Activated CD8-positive, alpha-beta memory T cell treated with anti-CD3 and anti-CD28 coated beads, Interleukin-2, amount 10 ng/mL, durations not matched to agents 7 days and 5 days (primary cell): ENCODE measurements at regions not wholly inside any gene's neighbourhood (a gene's known extent, or its start where the extent isn't known, plus 50 kb on each side); places are given as distances from the start of the nearest gene placed in this dataset.

Experiments used
- ATAC-seq: fragments of 150-1000 bp; cut with Tn5 transposase; one replicate; pipeline ENCODE4 v1.10.0; 2021; ENCODE audit warnings: moderate library complexity
- CTCF ChIA-PET: fragments of 350-600 bp; sonication (Branson Sonifier 250); formaldehyde crosslinking; loops from one replicate; lab custom pipeline; 2021; ENCODE audit warnings: antibody characterized with exemption; lab: Charles Lee
- DNase-seq: peaks from one replicate; pipeline ENCODE4 v3.0.0-alpha.2; 2020
- H3K27ac Mint-ChIP-seq: one replicate; pipeline ENCODE4 v1.8.0; 2021; ENCODE audit warnings: mild to moderate bottlenecking, mixed read lengths
- H3K27me3 Mint-ChIP-seq: one replicate; pipeline ENCODE4 v1.8.0; 2021; ENCODE audit warnings: mixed read lengths
- H3K36me3 Mint-ChIP-seq: one replicate; pipeline ENCODE4 v1.8.0; 2021; ENCODE audit warnings: mild to moderate bottlenecking, mixed read lengths
- H3K4me1 Mint-ChIP-seq: one replicate; pipeline ENCODE4 v1.8.0; 2021; ENCODE audit warnings: mixed read lengths
- H3K4me3 Mint-ChIP-seq: one replicate; pipeline ENCODE4 v1.8.0; 2021; ENCODE audit warnings: mild to moderate bottlenecking, moderate library complexity, mixed read lengths
- H3K9me3 Mint-ChIP-seq: one replicate; pipeline ENCODE4 v1.8.0; 2022; ENCODE audit warnings: low read depth, mixed read lengths

- ATAC-seq (no peak), DNase-seq (no peak)
- H3K27me3 Mint-ChIP-seq: no peaks in the 10 kb centered on the region
- CTCF ChIA-PET: interaction anchor here (0.7 kb wide), 1 partner anchor 503 kb away, joined by 3 read pairs; no protein-coding TSS in a partner anchor
- no peak overlapping the region for H3K4me3 Mint-ChIP-seq
- H3K9me3 Mint-ChIP-seq: no peaks in the 10 kb centered on the region
- H3K36me3 Mint-ChIP-seq: no peaks in the 10 kb centered on the region
- no peak overlapping the region for H3K27ac Mint-ChIP-seq
- no peaks in the 10 kb centered on the region for H3K4me1 Mint-ChIP-seq
These were observed 575.2 kb upstream of the WWC1 start for GRCh38 chr5:167716126-167716775.

GRCh38 chr5:167720259-167720658 lies 571.2 kb upstream of the WWC1 start:
- Mint-ChIP-seq H3K4me3 (no peak overlapping the region), H3K36me3 (no peaks in the 10 kb centered on the region), H3K27ac (no peak overlapping the region), H3K4me1 (no peaks in the 10 kb centered on the region), H3K9me3 (no peaks in the 10 kb centered on the region), H3K27me3 (peaks cover 2% of the 10 kb centered on the region)
- CTCF ChIA-PET: no interaction called here
- DNase-seq (no peak), ATAC-seq (no peak)

- CTCF ChIA-PET: no interaction called here
- Mint-ChIP-seq H3K9me3 (no peaks in the 10 kb centered on the region), H3K4me3 (no peak overlapping the region), H3K27ac (no peak overlapping the region), H3K27me3 (peaks cover 2% of the 10 kb centered on the region), H3K36me3 (no peaks in the 10 kb centered on the region), H3K4me1 (no peaks in the 10 kb centered on the region)
- no peak for ATAC-seq
- DNase-seq: no peak
These were observed 570.7 kb upstream of the WWC1 start for GRCh38 chr5:167720676-167721260.

- Mint-ChIP-seq H3K4me1 (no peaks in the 10 kb centered on the region), H3K4me3 (no peak overlapping the region), H3K27me3 (peaks cover 2% of the 10 kb centered on the region), H3K9me3 (no peaks in the 10 kb centered on the region), H3K36me3 (no peaks in the 10 kb centered on the region), H3K27ac (no peak overlapping the region)
- ATAC-seq: no peak
- no peak for DNase-seq
- CTCF ChIA-PET: interaction anchor here (1.5 to 2.6 kb wide), 2 partner anchors 10 to 497 kb away, joined by 4 to 34 read pairs; no protein-coding TSS in a partner anchor
These were observed 569.5 kb upstream of the WWC1 start for GRCh38 chr5:167721926-167722440.

DNA sequence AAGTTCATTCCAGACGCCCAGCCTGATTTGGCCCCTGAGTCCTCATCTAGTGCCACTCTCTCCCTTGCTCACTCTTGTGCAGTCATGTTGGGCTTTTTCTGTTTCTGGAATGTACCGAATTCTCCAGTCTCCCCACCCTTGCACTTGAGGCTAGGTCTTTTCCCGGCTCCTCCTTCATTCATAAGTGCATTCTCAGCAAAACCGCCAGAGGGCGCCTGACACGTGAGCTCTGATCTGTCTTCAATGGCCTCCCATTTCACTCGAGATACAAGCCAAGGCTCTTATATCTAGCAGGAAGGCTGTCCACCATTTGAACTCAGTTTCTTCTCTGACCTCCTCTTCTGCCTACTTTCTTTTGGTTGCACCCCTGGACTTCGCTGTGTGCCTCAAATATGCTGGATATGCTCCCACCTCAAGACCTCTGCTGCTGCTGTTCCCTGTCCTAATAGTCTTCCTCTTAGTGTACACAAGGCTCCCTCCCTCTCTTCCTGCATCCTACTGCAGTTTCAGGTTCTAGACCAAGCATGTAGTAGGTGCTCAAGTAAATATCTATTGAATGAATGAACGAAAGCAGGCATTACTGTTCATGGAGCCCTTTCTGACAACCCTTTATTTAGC lies 568.1 kb upstream of the WWC1 start:
- Mint-ChIP-seq H3K27me3 (peaks cover 2% of the 10 kb centered on the region), H3K4me3 (no peak overlapping the region), H3K36me3 (no peaks in the 10 kb centered on the region), H3K9me3 (no peaks in the 10 kb centered on the region), H3K4me1 (no peaks in the 10 kb centered on the region), H3K27ac (no peak overlapping the region)
- DNase-seq (peak; percentile 64), ATAC-seq (peak; percentile 58)
- CTCF ChIA-PET: interaction anchor here (0.7 to 2.6 kb wide), 5 partner anchors 11 to 496 kb away, joined by 3 to 34 read pairs (median 4); no protein-coding TSS in a partner anchor

- H3K4me1 Mint-ChIP-seq: no peaks in the 10 kb centered on the region
- CTCF ChIA-PET: no interaction called here
These were observed 566.2 kb upstream of the WWC1 start for GRCh38 chr5:167725264-167725663.

DNA sequence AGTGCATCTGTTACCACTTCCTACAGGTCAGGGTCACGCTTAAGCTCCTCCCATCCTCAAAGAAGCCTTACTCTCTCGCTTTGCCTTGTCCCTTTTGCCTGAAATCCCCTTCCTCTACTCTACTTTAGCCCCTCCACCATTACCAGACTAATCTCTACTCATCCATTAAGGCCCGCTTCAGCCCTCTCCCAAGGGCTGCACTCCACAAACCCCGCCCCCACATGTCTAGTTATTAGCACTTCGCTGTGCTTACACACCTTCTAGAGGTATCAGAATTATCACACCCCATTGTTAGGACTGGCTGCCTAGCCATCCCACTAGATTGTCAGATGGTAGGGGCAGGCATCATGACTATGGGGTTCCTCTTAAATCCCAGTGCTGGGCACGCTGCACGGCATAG lies 565.7 kb upstream of the WWC1 start:
- Mint-ChIP-seq H3K36me3 (no peaks in the 10 kb centered on the region), H3K4me1 (no peaks in the 10 kb centered on the region), H3K9me3 (no peaks in the 10 kb centered on the region), H3K27me3 (peaks cover 2% of the 10 kb centered on the region), H3K4me3 (no peak overlapping the region), H3K27ac (no peak overlapping the region)
- DNase-seq: no peak
- CTCF ChIA-PET: no interaction called here
- no peak for ATAC-seq

More at GRCh38 chr5:167725264-167725663, 566.2 kb upstream of the WWC1 start:
- Mint-ChIP-seq H3K9me3 (no peaks in the 10 kb centered on the region), H3K4me3 (no peak overlapping the region), H3K27ac (no peak overlapping the region), H3K27me3 (peaks cover 2% of the 10 kb centered on the region), H3K36me3 (no peaks in the 10 kb centered on the region)
- DNase-seq (no peak), ATAC-seq (no peak)

GRCh38 chr5:167726642-167727041 lies 564.8 kb upstream of the WWC1 start:
- H3K9me3 Mint-ChIP-seq: no peaks in the 10 kb centered on the region
- no peaks in the 10 kb centered on the region for H3K4me1 Mint-ChIP-seq
- ATAC-seq (no peak), DNase-seq (no peak)
- H3K4me3 Mint-ChIP-seq: no peak overlapping the region
- H3K27ac Mint-ChIP-seq: no peak overlapping the region
- H3K27me3 Mint-ChIP-seq: peaks cover 2% of the 10 kb centered on the region
- no peaks in the 10 kb centered on the region for H3K36me3 Mint-ChIP-seq
- CTCF ChIA-PET: no interaction called here

- no peaks in the 10 kb centered on the region for H3K36me3 Mint-ChIP-seq
- no peaks in the 10 kb centered on the region for H3K4me1 Mint-ChIP-seq
- no peak overlapping the region for H3K27ac Mint-ChIP-seq
- no peak for DNase-seq
- no peak for ATAC-seq
- H3K9me3 Mint-ChIP-seq: no peaks in the 10 kb centered on the region
- no peaks in the 10 kb centered on the region for H3K27me3 Mint-ChIP-seq
- CTCF ChIA-PET: no interaction called here
- no peak overlapping the region for H3K4me3 Mint-ChIP-seq
These were observed 561.3 kb upstream of the WWC1 start for GRCh38 chr5:167730121-167730520.

DNA sequence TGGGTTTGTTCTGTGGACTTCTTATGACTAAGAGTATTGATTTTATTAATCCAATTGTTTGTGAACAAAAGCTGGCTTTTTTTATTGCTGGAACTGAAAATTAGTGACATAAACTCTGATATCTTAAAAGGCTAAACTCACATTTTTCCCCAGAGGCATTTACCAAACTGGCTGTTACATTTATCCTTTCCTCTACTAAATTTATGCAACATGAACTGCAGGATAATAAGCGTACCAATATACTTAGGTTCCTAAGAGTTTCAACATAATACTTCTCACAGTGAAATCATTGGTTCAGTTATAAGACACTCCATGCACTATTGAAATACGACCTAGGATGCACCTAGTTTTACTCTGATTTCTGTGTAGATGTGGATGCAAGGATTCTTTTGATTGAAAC lies 560.8 kb upstream of the WWC1 start:
- no peak overlapping the region for H3K27ac Mint-ChIP-seq
- ATAC-seq: no peak
- no peak for DNase-seq
- no peaks in the 10 kb centered on the region for H3K36me3 Mint-ChIP-seq
- H3K4me1 Mint-ChIP-seq: no peaks in the 10 kb centered on the region
- CTCF ChIA-PET: no interaction called here
- no peaks in the 10 kb centered on the region for H3K27me3 Mint-ChIP-seq
- H3K9me3 Mint-ChIP-seq: no peaks in the 10 kb centered on the region
- H3K4me3 Mint-ChIP-seq: no peak overlapping the region

DNA sequence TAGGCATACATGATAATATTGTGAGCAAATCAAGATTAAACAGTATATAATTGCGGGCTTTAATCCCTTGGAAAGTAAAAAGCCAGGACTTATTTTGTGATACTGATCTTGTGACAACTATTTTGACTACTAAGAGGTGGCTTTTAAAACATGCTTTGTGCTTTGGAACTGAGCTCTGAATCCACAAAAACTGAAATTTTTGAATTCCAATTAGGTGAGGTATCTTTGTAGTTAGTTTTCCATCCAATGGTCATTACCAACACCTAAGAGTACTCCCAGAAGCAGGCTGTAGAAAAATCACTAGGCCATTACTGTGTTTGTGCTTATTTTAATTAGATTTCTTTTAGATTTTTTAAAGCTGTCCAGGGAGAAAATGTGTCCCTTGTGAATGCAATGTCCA lies 559.5 kb upstream of the WWC1 start:
- no peak overlapping the region for H3K4me3 Mint-ChIP-seq
- H3K36me3 Mint-ChIP-seq: no peaks in the 10 kb centered on the region
- H3K4me1 Mint-ChIP-seq: no peaks in the 10 kb centered on the region
- CTCF ChIA-PET: no interaction called here
- ATAC-seq (no peak), DNase-seq (no peak)
- H3K27ac Mint-ChIP-seq: no peak overlapping the region
- H3K27me3 Mint-ChIP-seq: no peaks in the 10 kb centered on the region
- no peaks in the 10 kb centered on the region for H3K9me3 Mint-ChIP-seq

DNA sequence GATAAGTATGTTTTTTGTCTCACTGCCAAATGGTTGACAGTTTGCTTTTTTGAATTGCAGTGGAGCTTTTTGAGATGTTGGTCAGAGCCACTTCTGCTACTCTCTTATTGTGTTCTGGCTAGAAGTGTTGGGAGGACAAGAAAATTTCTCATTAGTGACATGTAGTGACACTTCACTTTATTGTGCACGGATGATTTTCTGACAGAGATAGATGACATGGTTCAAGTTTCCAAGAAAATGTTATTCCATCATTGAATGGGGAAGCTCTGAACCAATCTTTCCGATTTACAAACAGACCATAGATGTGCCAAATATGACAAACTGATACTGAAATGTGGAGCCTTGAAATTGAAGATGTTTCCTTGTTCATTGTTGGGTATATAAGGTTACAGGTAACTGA lies 558.9 kb upstream of the WWC1 start:
- ATAC-seq (no peak), DNase-seq (no peak)
- Mint-ChIP-seq H3K4me1 (no peaks in the 10 kb centered on the region), H3K9me3 (no peaks in the 10 kb centered on the region), H3K4me3 (no peak overlapping the region), H3K27me3 (no peaks in the 10 kb centered on the region), H3K36me3 (no peaks in the 10 kb centered on the region), H3K27ac (no peak overlapping the region)
- CTCF ChIA-PET: no interaction called here

- no peak overlapping the region for H3K27ac Mint-ChIP-seq
- H3K4me3 Mint-ChIP-seq: no peak overlapping the region
- CTCF ChIA-PET: no interaction called here
These were observed 554.5 kb upstream of the WWC1 start for GRCh38 chr5:167736992-167737391.

More at GRCh38 chr5:167736992-167737391, 554.5 kb upstream of the WWC1 start:
- Mint-ChIP-seq H3K27me3 (no peaks in the 10 kb centered on the region), H3K36me3 (no peaks in the 10 kb centered on the region), H3K4me1 (no peaks in the 10 kb centered on the region), H3K9me3 (no peaks in the 10 kb centered on the region)
- no peak for DNase-seq
- ATAC-seq: no peak
